Coronary artery (tissue), 2 donors: ENCODE measurements at regions not wholly inside any gene's neighbourhood (a gene's known extent, or its start where the extent isn't known, plus 50 kb on each side); places are given as distances from the start of the nearest gene placed in this dataset.

Experiments used
- DNase-seq: peaks from one replicate; pipeline ENCODE4 v3.0.0-alpha.2; 2017; ENCODE audit warnings: low spot score
- H3K27ac ChIP-seq, 2 donors: fragments of 200-600 bp; sonication (generic); one replicate each; pipeline ENCODE4 v1.5.1; 2016 to 2019
- H3K4me3 ChIP-seq: fragments of 200-600 bp; sonication (generic); 2 replicates; pipeline ENCODE4 v1.5.1; 2016; ENCODE audit warnings: mild to moderate bottlenecking, moderate library complexity
- TF ChIP-seq, protein P1 (sequence below): fragments of 200-600 bp; sonication (generic); IDR thresholded peaks from one replicate; pipeline ENCODE4 v1.5.1; 2019; ENCODE audit warnings: antibody characterized with exemption

DNA sequence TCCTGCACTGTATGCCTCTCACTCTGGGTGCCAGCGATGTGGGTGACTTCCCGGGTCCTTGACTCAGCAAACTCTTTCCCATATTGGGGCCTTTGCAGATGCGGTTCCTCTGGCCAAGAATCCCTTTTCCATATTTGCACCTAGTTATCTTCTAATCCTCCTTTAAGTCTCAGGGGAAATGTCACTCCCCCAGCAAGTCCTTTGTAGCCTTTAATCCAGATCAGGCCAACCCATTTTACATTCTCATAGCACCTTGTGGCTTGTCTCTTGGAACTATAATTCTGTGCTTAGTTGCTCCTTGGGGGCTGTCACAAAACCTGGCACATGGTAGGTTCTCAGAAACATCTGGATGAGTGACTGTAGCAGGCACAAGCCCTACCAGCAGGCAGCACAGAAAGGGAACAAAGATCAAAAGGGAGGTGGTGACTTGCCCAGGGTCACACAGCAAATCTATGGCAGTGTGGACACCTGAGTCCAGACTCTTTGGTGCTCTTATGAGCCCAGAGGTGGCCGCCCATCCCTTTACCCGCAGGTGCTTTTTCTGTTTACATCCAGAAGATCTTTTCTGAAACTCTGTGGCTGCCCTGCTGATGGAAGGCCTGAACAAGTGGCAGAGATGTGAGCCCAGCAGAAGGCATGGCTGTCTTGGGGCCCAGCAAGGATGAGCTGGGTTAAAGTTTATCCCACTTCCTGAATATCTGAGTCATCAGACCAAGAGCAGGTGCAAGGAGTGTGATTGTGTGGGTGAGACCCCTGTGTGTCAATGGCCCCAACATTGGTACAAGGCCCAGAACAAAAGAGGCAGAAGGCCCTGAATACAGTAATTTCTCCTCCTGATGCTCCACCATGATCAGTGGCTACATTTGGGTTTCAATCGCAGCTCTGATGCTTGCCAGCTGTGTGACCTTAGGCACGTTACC is 78.6 kb upstream of the GRK3 start:
- Histone ChIP-seq H3K27ac (no peak overlapping the region), H3K4me3 (no peak overlapping the region)
- no peak for DNase-seq
- TF ChIP-seq, protein P1, sequence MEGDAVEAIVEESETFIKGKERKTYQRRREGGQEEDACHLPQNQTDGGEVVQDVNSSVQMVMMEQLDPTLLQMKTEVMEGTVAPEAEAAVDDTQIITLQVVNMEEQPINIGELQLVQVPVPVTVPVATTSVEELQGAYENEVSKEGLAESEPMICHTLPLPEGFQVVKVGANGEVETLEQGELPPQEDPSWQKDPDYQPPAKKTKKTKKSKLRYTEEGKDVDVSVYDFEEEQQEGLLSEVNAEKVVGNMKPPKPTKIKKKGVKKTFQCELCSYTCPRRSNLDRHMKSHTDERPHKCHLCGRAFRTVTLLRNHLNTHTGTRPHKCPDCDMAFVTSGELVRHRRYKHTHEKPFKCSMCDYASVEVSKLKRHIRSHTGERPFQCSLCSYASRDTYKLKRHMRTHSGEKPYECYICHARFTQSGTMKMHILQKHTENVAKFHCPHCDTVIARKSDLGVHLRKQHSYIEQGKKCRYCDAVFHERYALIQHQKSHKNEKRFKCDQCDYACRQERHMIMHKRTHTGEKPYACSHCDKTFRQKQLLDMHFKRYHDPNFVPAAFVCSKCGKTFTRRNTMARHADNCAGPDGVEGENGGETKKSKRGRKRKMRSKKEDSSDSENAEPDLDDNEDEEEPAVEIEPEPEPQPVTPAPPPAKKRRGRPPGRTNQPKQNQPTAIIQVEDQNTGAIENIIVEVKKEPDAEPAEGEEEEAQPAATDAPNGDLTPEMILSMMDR, result no peak

DNA sequence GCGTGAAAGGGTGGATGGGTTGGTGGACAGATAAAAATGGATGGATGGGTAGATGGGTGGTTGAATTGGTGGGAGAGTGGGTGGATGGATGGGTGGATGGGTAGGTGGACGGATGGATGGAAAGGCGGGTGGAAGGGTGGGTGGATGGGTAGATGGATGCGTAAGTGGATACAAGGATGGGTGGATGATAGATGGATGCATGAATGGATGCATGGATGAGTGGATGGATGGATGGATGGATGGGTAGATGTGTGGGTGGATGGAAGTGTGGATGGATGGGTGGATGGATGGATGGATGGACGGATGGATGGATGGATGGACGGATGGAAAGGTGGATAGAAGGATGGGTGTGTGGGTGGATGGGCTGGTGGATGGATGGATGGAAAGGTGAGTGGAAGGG is 77.0 kb upstream of the GRK3 start:
- H3K27ac ChIP-seq, result no peak overlapping the region
- TF ChIP-seq, protein P1, result no peak
- no peak overlapping the region for H3K4me3 ChIP-seq
- DNase-seq, result no peak

DNA sequence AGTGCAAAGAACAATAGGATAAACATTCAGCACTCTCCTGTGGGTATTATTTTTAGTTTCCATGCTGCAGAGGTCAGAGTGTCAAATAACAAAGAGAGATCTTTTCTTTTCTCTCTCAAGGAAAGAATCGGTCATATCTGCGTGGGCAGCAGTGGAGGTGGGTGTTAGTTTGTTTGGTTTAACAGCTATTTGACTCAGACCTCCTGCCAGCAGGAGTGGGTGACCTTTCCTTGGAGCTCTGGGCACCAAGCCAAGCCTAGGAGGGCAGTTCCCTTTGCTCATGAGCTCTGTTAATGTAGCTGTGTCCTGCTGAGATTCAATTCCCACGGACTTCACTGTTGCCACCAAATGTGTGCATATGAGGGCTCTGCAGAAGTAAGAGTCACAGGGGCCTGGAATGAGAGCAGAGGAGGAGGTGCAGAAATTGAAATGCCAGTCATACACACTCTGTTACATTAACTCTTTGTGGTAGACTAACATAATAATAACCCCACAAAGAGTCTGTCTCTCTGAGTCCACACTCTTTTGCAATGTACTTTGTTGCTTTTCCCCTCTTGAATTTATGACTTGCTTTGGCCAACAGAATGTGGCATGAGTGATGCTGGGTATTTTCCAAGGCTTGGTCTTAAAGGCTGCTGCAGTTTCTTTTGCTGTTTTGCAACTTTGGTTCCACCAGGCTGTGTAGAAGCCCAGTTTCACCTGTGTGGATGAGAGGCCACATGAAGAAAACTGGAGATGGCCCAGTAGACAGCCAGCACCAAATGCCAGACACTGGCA is 76.0 kb upstream of the GRK3 start:
- TF ChIP-seq, protein P1, result no peak
- Histone ChIP-seq H3K4me3 (no peak overlapping the region), H3K27ac (no peak overlapping the region)
- DNase-seq, result no peak

DNA sequence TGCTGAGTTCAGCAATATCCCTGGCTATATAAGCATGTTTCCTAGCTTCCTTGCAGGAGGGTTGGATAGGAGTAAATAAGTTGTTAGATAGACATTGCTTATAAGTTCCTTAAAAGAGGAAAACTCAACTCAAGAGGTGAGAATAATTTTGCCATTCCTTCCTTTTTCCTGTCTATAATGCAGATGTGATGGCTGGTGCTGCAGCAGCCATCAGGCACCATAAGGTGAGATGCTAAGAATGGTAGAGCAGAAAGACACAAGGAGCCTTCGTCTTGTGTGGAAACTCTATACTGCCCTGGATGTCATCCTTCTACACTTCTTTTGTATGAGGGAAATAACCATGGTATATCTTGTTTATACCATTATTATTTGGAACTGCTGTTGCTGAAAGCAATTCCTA is 74.5 kb upstream of the GRK3 start:
- Histone ChIP-seq H3K27ac (no peak overlapping the region), H3K4me3 (no peak overlapping the region)
- DNase-seq, result no peak
- TF ChIP-seq, protein P1, result no peak

DNA sequence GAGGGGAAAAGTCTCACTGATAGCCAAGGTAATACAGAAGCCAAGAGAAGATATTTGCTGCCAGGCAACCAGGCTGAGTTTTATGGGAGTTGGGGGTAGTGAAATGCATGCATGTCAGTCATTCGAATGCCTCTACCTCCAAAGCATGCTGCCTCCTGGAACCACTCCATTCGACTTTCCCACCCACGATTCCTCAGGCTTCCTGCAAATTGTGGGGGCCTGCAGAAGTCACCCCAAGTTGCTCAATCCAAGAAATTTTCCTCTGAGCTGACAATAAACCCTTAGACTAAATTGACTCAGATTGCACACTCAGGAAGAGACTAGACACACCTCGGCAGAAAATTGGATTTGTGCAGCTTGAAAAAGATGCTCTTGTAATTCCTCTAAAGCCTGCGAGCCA is 73.6 kb upstream of the GRK3 start:
- no peak for DNase-seq
- Histone ChIP-seq H3K27ac (no peak overlapping the region), H3K4me3 (no peak overlapping the region)
- TF ChIP-seq, protein P1, result no peak

DNA sequence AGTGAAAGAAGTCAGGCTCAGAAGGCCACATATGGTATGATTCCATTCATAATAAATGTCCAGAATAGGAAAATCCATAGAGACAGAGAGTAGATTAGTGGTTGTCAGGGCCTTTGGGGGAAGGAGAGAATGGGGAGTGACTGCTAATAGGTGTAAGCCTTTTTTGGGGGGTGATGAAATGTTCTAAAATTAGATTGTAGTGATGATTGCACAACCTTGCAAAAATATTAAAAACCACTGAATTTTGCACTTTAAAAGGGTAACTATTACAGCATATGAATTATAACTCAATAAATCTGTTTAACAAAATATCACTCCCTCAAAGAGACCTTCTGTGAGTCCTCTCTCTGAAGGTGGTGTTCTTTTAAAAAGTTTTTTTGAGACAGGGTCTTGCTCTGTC is 72.3 kb upstream of the GRK3 start:
- Histone ChIP-seq H3K4me3 (no peak overlapping the region), H3K27ac (no peak overlapping the region)
- TF ChIP-seq, protein P1, result no peak
- DNase-seq, result no peak
